GM12873 (cell line): ENCODE measurements at regions not wholly inside any gene's neighbourhood (a gene's known extent, or its start where the extent isn't known, plus 50 kb on each side); places are given as distances from the start of the nearest gene placed in this dataset.

Experiments
- TF ChIP-seq, protein P1 (sequence below): IDR thresholded peaks from 2 replicates; pipeline ENCODE4 v1.5.1; 2012; ENCODE audit warnings: low read depth, mild to moderate bottlenecking, moderate library complexity, low read length, control low read depth; ENCODE audit not compliant: insufficient read depth; ENCODE audit errors: missing control alignments

DNA sequence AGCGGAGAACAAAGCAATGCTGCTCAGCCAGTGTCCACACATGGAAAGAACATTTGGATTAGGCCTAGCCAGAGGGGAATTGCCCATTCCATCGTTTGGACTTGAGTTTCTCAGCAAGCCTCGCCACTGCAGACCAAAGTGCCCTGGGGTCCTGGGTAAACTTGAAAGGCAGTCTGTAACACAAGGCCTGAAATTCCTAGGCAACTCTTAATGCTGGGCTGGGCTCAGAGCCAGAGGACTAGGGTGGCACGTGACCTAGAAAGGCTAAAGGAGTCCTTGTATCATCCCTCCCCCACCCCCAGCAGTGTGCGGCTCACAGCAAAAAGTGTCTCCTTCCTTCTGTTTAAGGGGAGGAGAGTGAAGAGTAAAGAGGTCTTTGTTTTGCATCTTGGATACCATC, 210.4 kb upstream of the ARX start:
- TF ChIP-seq, protein P1, sequence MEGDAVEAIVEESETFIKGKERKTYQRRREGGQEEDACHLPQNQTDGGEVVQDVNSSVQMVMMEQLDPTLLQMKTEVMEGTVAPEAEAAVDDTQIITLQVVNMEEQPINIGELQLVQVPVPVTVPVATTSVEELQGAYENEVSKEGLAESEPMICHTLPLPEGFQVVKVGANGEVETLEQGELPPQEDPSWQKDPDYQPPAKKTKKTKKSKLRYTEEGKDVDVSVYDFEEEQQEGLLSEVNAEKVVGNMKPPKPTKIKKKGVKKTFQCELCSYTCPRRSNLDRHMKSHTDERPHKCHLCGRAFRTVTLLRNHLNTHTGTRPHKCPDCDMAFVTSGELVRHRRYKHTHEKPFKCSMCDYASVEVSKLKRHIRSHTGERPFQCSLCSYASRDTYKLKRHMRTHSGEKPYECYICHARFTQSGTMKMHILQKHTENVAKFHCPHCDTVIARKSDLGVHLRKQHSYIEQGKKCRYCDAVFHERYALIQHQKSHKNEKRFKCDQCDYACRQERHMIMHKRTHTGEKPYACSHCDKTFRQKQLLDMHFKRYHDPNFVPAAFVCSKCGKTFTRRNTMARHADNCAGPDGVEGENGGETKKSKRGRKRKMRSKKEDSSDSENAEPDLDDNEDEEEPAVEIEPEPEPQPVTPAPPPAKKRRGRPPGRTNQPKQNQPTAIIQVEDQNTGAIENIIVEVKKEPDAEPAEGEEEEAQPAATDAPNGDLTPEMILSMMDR = no peak

DNA sequence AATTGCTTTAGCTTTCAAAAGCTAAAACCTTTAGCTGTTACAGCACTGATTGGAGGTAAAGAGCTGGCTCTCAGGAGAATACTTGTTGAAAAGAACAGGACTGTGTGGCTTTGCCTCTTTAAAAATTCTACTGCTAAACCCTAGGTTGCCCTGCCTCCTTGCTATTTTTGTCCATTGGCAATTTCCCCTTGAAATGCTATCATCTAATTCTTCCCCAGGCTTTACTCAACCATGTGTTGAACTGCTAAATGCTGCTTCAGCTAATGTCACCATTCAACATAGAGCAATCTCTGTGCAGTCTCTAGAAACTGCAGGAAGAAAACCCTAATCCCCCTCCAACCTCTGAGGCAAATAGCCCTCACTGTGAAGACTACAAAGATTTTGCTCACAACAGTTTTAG, 203.7 kb upstream of the ARX start:
- TF ChIP-seq, protein P1 = no peak

DNA sequence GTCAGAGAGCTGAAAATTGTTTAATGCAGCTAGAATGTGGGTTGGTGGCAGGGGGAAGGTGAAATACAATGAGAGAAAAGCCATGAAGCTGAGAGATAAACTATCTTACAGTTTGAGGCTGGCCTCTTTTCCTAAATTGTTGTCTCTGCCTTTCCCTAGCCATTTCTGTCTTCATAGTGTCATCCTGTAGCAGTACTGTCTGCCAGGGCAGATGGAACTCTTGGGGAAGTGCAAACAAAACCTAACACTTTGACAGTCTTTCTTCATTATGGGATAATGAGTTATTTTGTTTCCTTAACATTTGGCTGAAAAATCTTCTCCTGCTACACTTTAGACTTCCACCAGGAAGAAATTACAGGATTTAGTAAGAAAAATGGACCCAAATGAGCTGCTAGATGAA, 197.8 kb upstream of the ARX start:
- TF ChIP-seq, protein P1 = no peak

DNA sequence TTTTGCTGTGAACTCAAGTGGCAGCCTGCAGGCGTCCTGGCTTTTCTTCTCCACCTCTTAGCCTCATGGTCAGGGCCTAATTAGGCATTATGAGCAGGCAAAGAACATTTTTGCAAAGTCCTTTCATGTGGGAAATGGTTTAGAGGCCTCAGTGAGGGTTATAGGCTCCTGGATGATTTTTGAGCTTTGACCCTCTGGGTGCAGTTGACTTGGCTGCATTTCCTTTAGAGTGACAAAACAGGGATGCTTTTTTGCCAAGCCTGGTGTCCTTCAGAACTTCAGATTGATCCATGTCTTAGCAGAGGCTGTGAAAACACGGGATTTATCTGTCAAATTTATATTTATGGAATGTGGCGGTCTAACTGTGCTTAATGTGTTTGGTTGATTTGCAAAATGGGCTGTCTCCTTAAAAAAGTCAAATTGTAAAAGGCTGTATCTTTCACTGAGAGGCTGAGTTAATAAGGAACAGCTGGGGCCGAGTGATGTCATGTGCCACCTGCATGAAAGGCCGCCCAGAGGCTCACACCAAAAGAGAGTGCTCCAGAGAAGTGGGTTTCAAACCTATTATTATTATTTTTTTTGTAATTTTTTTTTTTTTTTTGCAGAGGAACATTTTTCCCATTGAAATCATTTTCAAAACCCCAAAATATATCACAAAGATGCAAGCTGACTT, 192.2 kb upstream of the ARX start:
- TF ChIP-seq, protein P1 = no peak

DNA sequence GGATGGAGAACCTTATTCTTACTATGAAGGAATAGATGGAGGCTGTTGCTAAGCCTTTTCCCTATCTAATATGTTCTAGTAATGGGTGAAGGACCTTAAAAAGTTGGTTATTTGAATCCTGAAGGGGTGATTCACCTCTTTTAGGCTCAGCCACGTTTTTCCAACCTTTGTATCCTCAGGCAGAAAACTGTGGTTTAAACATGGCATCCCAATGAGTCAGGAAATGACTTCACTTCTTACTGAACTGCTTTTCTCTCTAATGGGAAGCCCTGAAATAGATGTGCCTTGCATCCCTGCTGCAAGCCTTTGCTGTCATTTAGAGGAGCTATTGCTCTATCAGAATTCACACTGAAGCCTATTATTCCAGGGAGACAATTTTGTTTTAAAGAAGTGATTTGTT, 191.0 kb upstream of the ARX start:
- TF ChIP-seq, protein P1 = no peak

DNA sequence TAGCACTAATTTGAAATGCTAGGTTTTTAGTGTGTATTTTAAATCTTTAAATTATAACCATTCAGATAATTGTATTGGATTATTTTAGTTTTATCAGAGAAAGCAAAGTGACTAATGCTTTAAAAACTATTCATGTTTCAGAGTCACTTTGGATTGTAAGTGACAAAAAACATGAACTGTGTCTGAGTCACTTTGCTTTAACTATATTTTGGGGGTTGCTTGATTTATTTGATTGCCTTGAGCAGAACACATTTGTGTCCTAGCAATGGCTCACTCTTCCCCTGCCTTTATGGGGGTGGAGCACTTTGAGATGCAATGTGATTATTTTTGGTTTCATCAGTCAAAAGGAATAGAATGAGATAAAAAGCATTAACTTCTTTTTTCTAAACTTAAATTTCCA, 188.4 kb upstream of the ARX start:
- TF ChIP-seq, protein P1 = no peak

DNA sequence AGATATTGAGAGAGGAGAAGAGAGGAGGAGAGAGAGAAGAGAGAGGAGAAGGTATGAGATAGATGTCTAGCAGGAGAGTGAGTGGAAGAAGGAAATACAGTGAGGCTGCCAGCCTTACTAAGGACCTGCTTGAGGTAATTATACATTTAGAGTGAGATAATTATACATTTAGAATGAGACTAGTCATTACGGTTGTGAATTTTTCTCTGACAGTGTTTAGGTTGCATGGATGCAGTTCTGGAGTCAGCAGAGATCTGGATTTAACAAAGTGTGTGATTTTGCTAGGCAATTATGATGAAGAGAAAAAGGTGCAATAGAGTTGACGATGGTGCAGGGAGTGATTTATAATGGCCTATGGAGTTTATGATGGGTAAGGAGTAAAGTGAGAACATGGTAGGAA, 187.1 kb upstream of the ARX start:
- TF ChIP-seq, protein P1 = no peak
